Upper lobe of left lung (tissue), 4 donors: ENCODE measurements at regions not wholly inside any gene's neighbourhood (a gene's known extent, or its start where the extent isn't known, plus 50 kb on each side); places are given as distances from the start of the nearest gene placed in this dataset.

Experiments
- POLR2A ChIP-seq, 4 donors: fragments of 450-650 bp; IDR thresholded peaks; one replicate each; pipeline ENCODE4 v1.5.1; 2016 to 2017; ENCODE audit warnings: antibody characterized with exemption in 4 of 4, mild to moderate bottlenecking in 2 of 4
- POLR2AphosphoS5 ChIP-seq, 2 donors: sonication (generic); formaldehyde crosslinking; IDR thresholded peaks; one replicate each; pipeline ENCODE4 v1.5.1; 2017; ENCODE audit warnings: antibody characterized with exemption in 2 of 2
- TF ChIP-seq, protein P1 (sequence below), 6 experiments: fragments of 450-650 bp in 4 of 6; fragments of 200-600 bp in 2 of 6; sonication (generic) in 2 of 6; IDR thresholded peaks; one replicate each; pipeline ENCODE4 v1.5.1; 2016 to 2019; ENCODE audit warnings: antibody characterized with exemption in 6 of 6

DNA sequence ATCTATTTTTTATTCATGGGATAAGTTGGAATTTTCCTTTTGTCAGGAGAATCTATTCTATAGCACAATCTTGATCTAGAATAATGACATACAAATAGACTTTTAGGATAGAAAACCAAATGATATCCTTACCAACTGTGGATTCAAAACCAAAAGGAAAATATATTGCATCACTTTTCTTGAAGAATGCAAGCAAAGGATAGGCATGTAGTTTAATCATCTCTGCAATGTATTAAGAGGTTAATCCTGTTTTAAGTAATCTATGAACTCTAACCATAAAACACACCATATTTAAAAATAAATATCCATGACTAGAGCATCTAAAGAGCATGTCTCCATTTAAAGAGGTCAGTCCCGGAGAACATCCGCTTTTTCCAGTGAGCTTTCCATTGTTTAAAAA is 106.7 kb upstream of the CNKSR3 start:
- TF ChIP-seq POLR2AphosphoS5 (IDR thresholded peaks at IDR 0.05) (no peak), POLR2A (IDR thresholded peaks at IDR 0.05) (no peak)
- TF ChIP-seq, protein P1, sequence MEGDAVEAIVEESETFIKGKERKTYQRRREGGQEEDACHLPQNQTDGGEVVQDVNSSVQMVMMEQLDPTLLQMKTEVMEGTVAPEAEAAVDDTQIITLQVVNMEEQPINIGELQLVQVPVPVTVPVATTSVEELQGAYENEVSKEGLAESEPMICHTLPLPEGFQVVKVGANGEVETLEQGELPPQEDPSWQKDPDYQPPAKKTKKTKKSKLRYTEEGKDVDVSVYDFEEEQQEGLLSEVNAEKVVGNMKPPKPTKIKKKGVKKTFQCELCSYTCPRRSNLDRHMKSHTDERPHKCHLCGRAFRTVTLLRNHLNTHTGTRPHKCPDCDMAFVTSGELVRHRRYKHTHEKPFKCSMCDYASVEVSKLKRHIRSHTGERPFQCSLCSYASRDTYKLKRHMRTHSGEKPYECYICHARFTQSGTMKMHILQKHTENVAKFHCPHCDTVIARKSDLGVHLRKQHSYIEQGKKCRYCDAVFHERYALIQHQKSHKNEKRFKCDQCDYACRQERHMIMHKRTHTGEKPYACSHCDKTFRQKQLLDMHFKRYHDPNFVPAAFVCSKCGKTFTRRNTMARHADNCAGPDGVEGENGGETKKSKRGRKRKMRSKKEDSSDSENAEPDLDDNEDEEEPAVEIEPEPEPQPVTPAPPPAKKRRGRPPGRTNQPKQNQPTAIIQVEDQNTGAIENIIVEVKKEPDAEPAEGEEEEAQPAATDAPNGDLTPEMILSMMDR (IDR thresholded peaks at IDR 0.05), result no peak
